ENCODE measurements at regions not wholly inside any gene's neighbourhood (a gene's known extent, or its start where the extent isn't known, plus 50 kb on each side); places are given as distances from the start of the nearest gene placed in this dataset.

- Histone ChIP-seq H3K27ac (ENCODE audit: low read depth, low read length) (no peak overlapping the region), H3K9me2 (replicated peaks; ENCODE audit: insufficient read depth, low read length) (no peaks in the 10 kb centered on the region), H3K9ac (ENCODE audit: low read length) (no peak overlapping the region), H3F3A (ENCODE audit: insufficient read depth) (no peaks in the 10 kb centered on the region), H4K20me1 (ENCODE audit: low read depth, low read length) (no peaks in the 10 kb centered on the region), H3K4me2 (ENCODE audit: low read depth, low read length, poor library complexity, severe bottlenecking) (no peak overlapping the region), H2AFZ (ENCODE audit: low read depth, low read length, severe bottlenecking) (no peak overlapping the region), H3K9me3 (ENCODE audit: insufficient read depth, low read length) (no peaks in the 10 kb centered on the region), H3K27me3 (ENCODE audit: low read length) (no peaks in the 10 kb centered on the region), H3K4me3 (ENCODE audit: insufficient read depth, low read length, poor library complexity, severe bottlenecking) (no peak overlapping the region), H3K36me3 (ENCODE audit: low read length) (no peaks in the 10 kb centered on the region), H3K79me2 (ENCODE audit: insufficient read depth, low read length) (no peaks in the 10 kb centered on the region)
- no peak for TF ChIP-seq CTCF (IDR thresholded peaks at IDR 0.05; ENCODE audit: insufficient read depth, low read length, poor library complexity, severe bottlenecking)
- TF ChIP-seq EZH2phosphoT487 (conservative IDR thresholded peaks at IDR 0.05; ENCODE audit: low read length) = no peak
Measured at GRCh38 chr4:24024605-24025004, 134.8 kb upstream of the PPARGC1A start.

- Histone ChIP-seq H3K27me3 (ENCODE audit: low read length) (no peaks in the 10 kb centered on the region), H3K4me3 (ENCODE audit: insufficient read depth, low read length, poor library complexity, severe bottlenecking) (no peak overlapping the region), H3K9me3 (ENCODE audit: insufficient read depth, low read length) (no peaks in the 10 kb centered on the region), H3K9ac (ENCODE audit: low read length) (no peak overlapping the region), H2AFZ (ENCODE audit: low read depth, low read length, severe bottlenecking) (no peak overlapping the region), H3K4me2 (ENCODE audit: low read depth, low read length, poor library complexity, severe bottlenecking) (no peak overlapping the region), H3K27ac (ENCODE audit: low read depth, low read length) (no peak overlapping the region), H3K79me2 (ENCODE audit: insufficient read depth, low read length) (no peaks in the 10 kb centered on the region), H4K20me1 (ENCODE audit: low read depth, low read length) (no peaks in the 10 kb centered on the region), H3K9me2 (replicated peaks; ENCODE audit: insufficient read depth, low read length) (no peaks in the 10 kb centered on the region), H3F3A (ENCODE audit: insufficient read depth) (no peaks in the 10 kb centered on the region), H3K36me3 (ENCODE audit: low read length) (no peaks in the 10 kb centered on the region)
- TF ChIP-seq CTCF (IDR thresholded peaks at IDR 0.05; ENCODE audit: insufficient read depth, low read length, poor library complexity, severe bottlenecking) (no peak), EZH2phosphoT487 (conservative IDR thresholded peaks at IDR 0.05; ENCODE audit: low read length) (no peak)
Measured at GRCh38 chr4:24024157-24024556, 134.3 kb upstream of the PPARGC1A start.

GRCh38 chr4:24015782-24016181 is 125.9 kb upstream of the PPARGC1A start:
- H3K4me3 ChIP-seq (ENCODE audit: insufficient read depth, low read length, poor library complexity, severe bottlenecking) = no peak overlapping the region
- no peak overlapping the region for H3K27ac ChIP-seq (ENCODE audit: low read depth, low read length)
- H3K36me3 ChIP-seq (ENCODE audit: low read length) = no peaks in the 10 kb centered on the region
- H3K79me2 ChIP-seq (ENCODE audit: insufficient read depth, low read length) = no peaks in the 10 kb centered on the region
- no peak overlapping the region for H2AFZ ChIP-seq (ENCODE audit: low read depth, low read length, severe bottlenecking)
- no peaks in the 10 kb centered on the region for H4K20me1 ChIP-seq (ENCODE audit: low read depth, low read length)
- no peak overlapping the region for H3K4me2 ChIP-seq (ENCODE audit: low read depth, low read length, poor library complexity, severe bottlenecking)
- TF ChIP-seq EZH2phosphoT487 (conservative IDR thresholded peaks at IDR 0.05; ENCODE audit: low read length) (no peak), CTCF (IDR thresholded peaks at IDR 0.05; ENCODE audit: insufficient read depth, low read length, poor library complexity, severe bottlenecking) (no peak)
- H3K9ac ChIP-seq (ENCODE audit: low read length) = no peak overlapping the region
- H3K9me2 ChIP-seq (replicated peaks; ENCODE audit: insufficient read depth, low read length) = no peaks in the 10 kb centered on the region
- no peaks in the 10 kb centered on the region for H3F3A ChIP-seq (ENCODE audit: insufficient read depth)
- no peaks in the 10 kb centered on the region for H3K27me3 ChIP-seq (ENCODE audit: low read length)
- H3K9me3 ChIP-seq (ENCODE audit: insufficient read depth, low read length) = no peaks in the 10 kb centered on the region

All from SU-DHL-6 (cell line).